Endothelial cell of umbilical vein (primary cell): ENCODE measurements at regions not wholly inside any gene's neighbourhood (a gene's known extent, or its start where the extent isn't known, plus 50 kb on each side); places are given as distances from the start of the nearest gene placed in this dataset.

Experiments
- EZH2 ChIP-seq: IDR thresholded peaks from 2 replicates; pipeline ENCODE4 v1.6.1; 2012; ENCODE audit warnings: borderline replicate concordance, low read depth, mild to moderate bottlenecking, moderate library complexity, low read length, inconsistent platforms; ENCODE audit not compliant: severe bottlenecking
- JUN ChIP-seq: IDR thresholded peaks from 2 replicates; pipeline ENCODE4 v1.6.1; 2011; ENCODE audit warnings: borderline replicate concordance, low read depth; ENCODE audit not compliant: insufficient read length, insufficient read depth
- MYC ChIP-seq: IDR thresholded peaks from one replicate; pipeline ENCODE4 v1.6.1; 2011; ENCODE audit warnings: mild to moderate bottlenecking, low read depth, low read length
- POLR2A ChIP-seq: IDR thresholded peaks from 2 replicates; pipeline ENCODE4 v1.6.1; 2012; ENCODE audit warnings: low read depth, mild to moderate bottlenecking, control low read depth, low read length
- POLR2AphosphoS5 ChIP-seq: IDR thresholded peaks from 2 replicates; pipeline ENCODE4 v1.6.1; 2012; ENCODE audit warnings: low read depth, mild to moderate bottlenecking, control low read depth, low read length, moderate library complexity; ENCODE audit not compliant: insufficient read depth
- TF ChIP-seq, protein P1 (sequence below), 2 donors: IDR thresholded peaks; 1 replicate in 1 of 2; 2 replicates in 1 of 2; pipeline ENCODE4 v1.5.1; 2011; ENCODE audit warnings: low read length in 2 of 2, mild to moderate bottlenecking in 2 of 2, moderate library complexity in 2 of 2, control low read depth in 1 of 2, inconsistent platforms in 1 of 2, low read depth in 1 of 2; ENCODE audit not compliant: insufficient read depth in 1 of 2; ENCODE audit errors: extremely low read depth in 1 of 2
- TF ChIP-seq, protein P2 (sequence below): IDR thresholded peaks from 2 replicates; pipeline ENCODE4 v1.6.1; 2011; ENCODE audit not compliant: insufficient read depth, insufficient read length

DNA sequence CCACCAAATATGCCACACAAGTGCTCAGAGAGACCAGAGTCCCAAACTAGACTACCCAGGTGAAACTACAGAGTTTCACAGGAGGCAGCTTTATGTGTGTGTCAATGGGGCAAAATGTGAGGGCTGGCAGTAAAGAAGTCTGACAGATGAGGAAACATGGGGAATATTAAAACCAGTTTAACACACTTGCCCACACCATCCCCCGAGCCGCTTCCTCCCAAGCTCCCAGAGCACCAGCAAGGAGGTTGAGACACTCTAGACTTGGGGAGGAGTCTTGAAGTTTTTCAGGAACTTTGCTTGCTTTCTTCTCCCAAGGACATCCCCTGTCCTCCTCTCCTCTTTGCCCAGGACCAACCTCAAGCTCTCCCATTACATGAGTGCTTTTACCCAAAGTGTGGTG is 94.7 kb upstream of the SPRY1 start:
- TF ChIP-seq, protein P1, sequence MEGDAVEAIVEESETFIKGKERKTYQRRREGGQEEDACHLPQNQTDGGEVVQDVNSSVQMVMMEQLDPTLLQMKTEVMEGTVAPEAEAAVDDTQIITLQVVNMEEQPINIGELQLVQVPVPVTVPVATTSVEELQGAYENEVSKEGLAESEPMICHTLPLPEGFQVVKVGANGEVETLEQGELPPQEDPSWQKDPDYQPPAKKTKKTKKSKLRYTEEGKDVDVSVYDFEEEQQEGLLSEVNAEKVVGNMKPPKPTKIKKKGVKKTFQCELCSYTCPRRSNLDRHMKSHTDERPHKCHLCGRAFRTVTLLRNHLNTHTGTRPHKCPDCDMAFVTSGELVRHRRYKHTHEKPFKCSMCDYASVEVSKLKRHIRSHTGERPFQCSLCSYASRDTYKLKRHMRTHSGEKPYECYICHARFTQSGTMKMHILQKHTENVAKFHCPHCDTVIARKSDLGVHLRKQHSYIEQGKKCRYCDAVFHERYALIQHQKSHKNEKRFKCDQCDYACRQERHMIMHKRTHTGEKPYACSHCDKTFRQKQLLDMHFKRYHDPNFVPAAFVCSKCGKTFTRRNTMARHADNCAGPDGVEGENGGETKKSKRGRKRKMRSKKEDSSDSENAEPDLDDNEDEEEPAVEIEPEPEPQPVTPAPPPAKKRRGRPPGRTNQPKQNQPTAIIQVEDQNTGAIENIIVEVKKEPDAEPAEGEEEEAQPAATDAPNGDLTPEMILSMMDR (IDR thresholded peaks at IDR 0.05; ENCODE audit: extremely low read depth in 1 of 2, insufficient read depth in 1 of 2, low read depth in 1 of 2, low read length in 2 of 2), result no peak
- no peak for TF ChIP-seq POLR2A
- no peak for TF ChIP-seq MYC
- TF ChIP-seq JUN, result no peak
- TF ChIP-seq POLR2AphosphoS5, result no peak
- TF ChIP-seq, protein P2, sequence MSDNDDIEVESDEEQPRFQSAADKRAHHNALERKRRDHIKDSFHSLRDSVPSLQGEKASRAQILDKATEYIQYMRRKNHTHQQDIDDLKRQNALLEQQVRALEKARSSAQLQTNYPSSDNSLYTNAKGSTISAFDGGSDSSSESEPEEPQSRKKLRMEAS, result no peak
- no peak for TF ChIP-seq EZH2
